ENCODE measurements at regions not wholly inside any gene's neighbourhood (a gene's known extent, or its start where the extent isn't known, plus 50 kb on each side); places are given as distances from the start of the nearest gene placed in this dataset.

GRCh38 chr16:59192551-59193199 is 458.6 kb upstream of the GOT2 start:
- no peak for DNase-seq (ENCODE audit: extremely low read depth, insufficient read length)
- Histone ChIP-seq H3K27me3 (replicated peaks; ENCODE audit: control insufficient read depth, insufficient read depth, low read length) (no peaks in the 10 kb centered on the region), H3K4me3 (replicated peaks; ENCODE audit: low read depth, low read length) (no peak overlapping the region), H3K36me3 (ENCODE audit: control insufficient read depth, insufficient read depth, low read length) (no peaks in the 10 kb centered on the region)
- peak; percentile 45 for TF ChIP-seq CTCF (IDR thresholded peaks at IDR 0.05; ENCODE audit: insufficient read depth, low read length, poor library complexity, severe bottlenecking)

- no peak for DNase-seq (ENCODE audit: extremely low read depth, insufficient read length)
- H3K36me3 ChIP-seq (ENCODE audit: control insufficient read depth, insufficient read depth, low read length): no peaks in the 10 kb centered on the region
- no peak overlapping the region for H3K4me3 ChIP-seq (replicated peaks; ENCODE audit: low read depth, low read length)
- no peak for TF ChIP-seq CTCF (IDR thresholded peaks at IDR 0.05; ENCODE audit: insufficient read depth, low read length, poor library complexity, severe bottlenecking)
- no peaks in the 10 kb centered on the region for H3K27me3 ChIP-seq (replicated peaks; ENCODE audit: control insufficient read depth, insufficient read depth, low read length)
These were observed 456.6 kb upstream of the GOT2 start for GRCh38 chr16:59190731-59191130.

- DNase-seq (ENCODE audit: extremely low read depth, insufficient read length): no peak
- TF ChIP-seq CTCF (IDR thresholded peaks at IDR 0.05; ENCODE audit: insufficient read depth, low read length, poor library complexity, severe bottlenecking): no peak
- Histone ChIP-seq H3K4me3 (replicated peaks; ENCODE audit: low read depth, low read length) (no peak overlapping the region), H3K36me3 (ENCODE audit: control insufficient read depth, insufficient read depth, low read length) (no peaks in the 10 kb centered on the region), H3K27me3 (replicated peaks; ENCODE audit: control insufficient read depth, insufficient read depth, low read length) (no peaks in the 10 kb centered on the region)
These were observed 453.9 kb upstream of the GOT2 start for GRCh38 chr16:59188029-59188428.

- no peak for DNase-seq (ENCODE audit: extremely low read depth, insufficient read length)
- H3K36me3 ChIP-seq (ENCODE audit: control insufficient read depth, insufficient read depth, low read length): no peaks in the 10 kb centered on the region
- no peak for TF ChIP-seq CTCF (IDR thresholded peaks at IDR 0.05; ENCODE audit: insufficient read depth, low read length, poor library complexity, severe bottlenecking)
- H3K4me3 ChIP-seq (replicated peaks; ENCODE audit: low read depth, low read length): no peak overlapping the region
- H3K27me3 ChIP-seq (replicated peaks; ENCODE audit: control insufficient read depth, insufficient read depth, low read length): no peaks in the 10 kb centered on the region
These were observed 447.8 kb upstream of the GOT2 start for GRCh38 chr16:59181821-59182420.

GRCh38 chr16:59180083-59180476 is 446.0 kb upstream of the GOT2 start:
- no peak overlapping the region for H3K4me3 ChIP-seq (replicated peaks; ENCODE audit: low read depth, low read length)
- DNase-seq (ENCODE audit: extremely low read depth, insufficient read length): no peak
- no peak for TF ChIP-seq CTCF (IDR thresholded peaks at IDR 0.05; ENCODE audit: insufficient read depth, low read length, poor library complexity, severe bottlenecking)

More at GRCh38 chr16:59180083-59180476, 446.0 kb upstream of the GOT2 start:
- no peaks in the 10 kb centered on the region for H3K27me3 ChIP-seq (replicated peaks; ENCODE audit: control insufficient read depth, insufficient read depth, low read length)
- H3K36me3 ChIP-seq (ENCODE audit: control insufficient read depth, insufficient read depth, low read length): no peaks in the 10 kb centered on the region

Data from GM06990 (cell line).